ENCODE measurements at regions not wholly inside any gene's neighbourhood (a gene's known extent, or its start where the extent isn't known, plus 50 kb on each side); places are given as distances from the start of the nearest gene placed in this dataset.
"Not testable (repeated sequence)": the region's sequence is repeated elsewhere in the genome, so short reads cannot be mapped to it uniquely, and the experiment has no call there.

GRCh38 chr7:76901944-76902710 is 130.0 kb downstream of the SPDYE17 start:
- H3K36me3 ChIP-seq; H3K27ac ChIP-seq; H3K9me3 ChIP-seq; intact Hi-C loops (cut with DNase I); H3K27me3 ChIP-seq; DNase-seq (ENCODE audit: extremely low spot score in 2 of 2); H3K4me3 ChIP-seq; H3K4me1 ChIP-seq: not testable (repeated sequence)

GRCh38 chr7:76898807-76899206 is 133.4 kb downstream of the SPDYE17 start:
- H3K4me1 ChIP-seq; H3K4me3 ChIP-seq; H3K27ac ChIP-seq; intact Hi-C loops (cut with DNase I); H3K9me3 ChIP-seq; H3K36me3 ChIP-seq; H3K27me3 ChIP-seq; DNase-seq (ENCODE audit: extremely low spot score in 2 of 2): not testable (repeated sequence)

- intact Hi-C loops (cut with DNase I); H3K9me3 ChIP-seq; H3K4me1 ChIP-seq; H3K36me3 ChIP-seq; H3K27ac ChIP-seq; DNase-seq (ENCODE audit: extremely low spot score in 2 of 2); H3K4me3 ChIP-seq; H3K27me3 ChIP-seq: not testable (repeated sequence)
Measured at GRCh38 chr7:76897007-76897406, 135.2 kb downstream of the SPDYE17 start.

- H3K9me3 ChIP-seq; DNase-seq (ENCODE audit: extremely low spot score in 2 of 2); intact Hi-C loops (cut with DNase I); H3K27me3 ChIP-seq; H3K4me3 ChIP-seq; H3K27ac ChIP-seq; H3K4me1 ChIP-seq; H3K36me3 ChIP-seq: not testable (repeated sequence)
Measured at GRCh38 chr7:76895696-76896095, 136.5 kb downstream of the SPDYE17 start.

- H3K27ac ChIP-seq; H3K4me3 ChIP-seq; H3K27me3 ChIP-seq; H3K4me1 ChIP-seq; H3K9me3 ChIP-seq; H3K36me3 ChIP-seq; DNase-seq (ENCODE audit: extremely low spot score in 2 of 2); intact Hi-C loops (cut with DNase I): not testable (repeated sequence)
Measured at GRCh38 chr7:76891771-76892170, 140.4 kb downstream of the SPDYE17 start.

- intact Hi-C loops (cut with DNase I); H3K27ac ChIP-seq; H3K36me3 ChIP-seq; DNase-seq (ENCODE audit: extremely low spot score in 2 of 2); H3K9me3 ChIP-seq; H3K4me3 ChIP-seq; H3K27me3 ChIP-seq; H3K4me1 ChIP-seq: not testable (repeated sequence)
Measured at GRCh38 chr7:76879733-76880288, 152.3 kb downstream of the SPDYE17 start.

GRCh38 chr7:76875760-76876159 is 156.4 kb downstream of the SPDYE17 start:
- H3K9me3 ChIP-seq; H3K27ac ChIP-seq; intact Hi-C loops (cut with DNase I); H3K27me3 ChIP-seq; H3K36me3 ChIP-seq; H3K4me3 ChIP-seq; H3K4me1 ChIP-seq; DNase-seq (ENCODE audit: extremely low spot score in 2 of 2): not testable (repeated sequence)

GRCh38 chr7:76870504-76870808 is 161.7 kb downstream of the SPDYE17 start:
- H3K36me3 ChIP-seq; H3K9me3 ChIP-seq; intact Hi-C loops (cut with DNase I); H3K27me3 ChIP-seq; DNase-seq (ENCODE audit: extremely low spot score in 2 of 2); H3K4me3 ChIP-seq; H3K27ac ChIP-seq; H3K4me1 ChIP-seq: not testable (repeated sequence)

GRCh38 chr7:76867364-76867889 is 164.7 kb downstream of the SPDYE17 start:
- H3K27ac ChIP-seq; DNase-seq (ENCODE audit: extremely low spot score in 2 of 2); H3K9me3 ChIP-seq; intact Hi-C loops (cut with DNase I); H3K36me3 ChIP-seq; H3K4me1 ChIP-seq; H3K27me3 ChIP-seq; H3K4me3 ChIP-seq: not testable (repeated sequence)

GRCh38 chr7:76863150-76863773 is 168.9 kb downstream of the SPDYE17 start:
- H3K27me3 ChIP-seq; intact Hi-C loops (cut with DNase I); H3K27ac ChIP-seq; H3K4me3 ChIP-seq; H3K36me3 ChIP-seq; H3K9me3 ChIP-seq; H3K4me1 ChIP-seq; DNase-seq (ENCODE audit: extremely low spot score in 2 of 2): not testable (repeated sequence)

GRCh38 chr7:76862241-76862640 is 169.9 kb downstream of the SPDYE17 start:
- H3K27me3 ChIP-seq; intact Hi-C loops (cut with DNase I); H3K36me3 ChIP-seq; H3K4me1 ChIP-seq; H3K9me3 ChIP-seq; H3K27ac ChIP-seq; DNase-seq (ENCODE audit: extremely low spot score in 2 of 2); H3K4me3 ChIP-seq: not testable (repeated sequence)

- H3K36me3 ChIP-seq; H3K4me1 ChIP-seq; H3K27me3 ChIP-seq; H3K27ac ChIP-seq; H3K4me3 ChIP-seq; DNase-seq (ENCODE audit: extremely low spot score in 2 of 2); intact Hi-C loops (cut with DNase I); H3K9me3 ChIP-seq: not testable (repeated sequence)
Measured at GRCh38 chr7:76859933-76860332, 172.2 kb downstream of the SPDYE17 start.

GRCh38 chr7:76854631-76855030 is 177.5 kb downstream of the SPDYE17 start:
- intact Hi-C loops (cut with DNase I); DNase-seq (ENCODE audit: extremely low spot score in 2 of 2); H3K4me1 ChIP-seq; H3K27me3 ChIP-seq; H3K27ac ChIP-seq; H3K9me3 ChIP-seq; H3K36me3 ChIP-seq; H3K4me3 ChIP-seq: not testable (repeated sequence)
